ENCODE measurements at regions not wholly inside any gene's neighbourhood (a gene's known extent, or its start where the extent isn't known, plus 50 kb on each side); places are given as distances from the start of the nearest gene placed in this dataset.

- no peak for TF ChIP-seq SUZ12 (IDR thresholded peaks at IDR 0.05; ENCODE audit: extremely low read depth, insufficient read depth, insufficient read length)
- no peak for TF ChIP-seq ZNF274 (IDR thresholded peaks at IDR 0.05; ENCODE audit: low read depth, low read length)
- TF ChIP-seq YY1 (IDR thresholded peaks at IDR 0.05; ENCODE audit: insufficient read depth, insufficient read length) = no peak
- Histone ChIP-seq H3K9ac (ENCODE audit: insufficient read length, low read depth) (no peak overlapping the region), H3K36me3 (ENCODE audit: insufficient read depth, insufficient read length, low read length) (no peaks in the 10 kb centered on the region), H3K27me3 (ENCODE audit: insufficient read depth, insufficient read length) (no peaks in the 10 kb centered on the region), H3K4me3 (ENCODE audit: insufficient read length, low read depth) (no peak overlapping the region), H3K4me1 (ENCODE audit: insufficient read depth, insufficient read length) (no peaks in the 10 kb centered on the region), H3K9me3 (ENCODE audit: insufficient read depth, low read length) (peaks cover 27% of the 10 kb centered on the region; the same call in 1 of the 2 replicates)
- no peak for DNase-seq (ENCODE audit: low read depth, low spot score)
These were observed 118.0 kb upstream of the RAI14 start for GRCh38 chr5:34538026-34538672.

GRCh38 chr5:34539183-34539582, 116.9 kb upstream of the RAI14 start:
- Histone ChIP-seq H3K27me3 (ENCODE audit: insufficient read depth, insufficient read length) (no peaks in the 10 kb centered on the region), H3K36me3 (ENCODE audit: insufficient read depth, insufficient read length, low read length) (no peaks in the 10 kb centered on the region), H3K4me1 (ENCODE audit: insufficient read depth, insufficient read length) (no peaks in the 10 kb centered on the region), H3K9ac (ENCODE audit: insufficient read length, low read depth) (no peak overlapping the region), H3K9me3 (ENCODE audit: insufficient read depth, low read length) (peaks cover 38% of the 10 kb centered on the region; the same call in 1 of the 2 replicates), H3K4me3 (ENCODE audit: insufficient read length, low read depth) (no peak overlapping the region)
- no peak for DNase-seq (ENCODE audit: low read depth, low spot score)
- no peak for TF ChIP-seq YY1 (IDR thresholded peaks at IDR 0.05; ENCODE audit: insufficient read depth, insufficient read length)
- no peak for TF ChIP-seq ZNF274 (IDR thresholded peaks at IDR 0.05; ENCODE audit: low read depth, low read length)
- TF ChIP-seq SUZ12 (IDR thresholded peaks at IDR 0.05; ENCODE audit: extremely low read depth, insufficient read depth, insufficient read length) = no peak

- Histone ChIP-seq H3K27me3 (ENCODE audit: insufficient read depth, insufficient read length) (no peaks in the 10 kb centered on the region), H3K36me3 (ENCODE audit: insufficient read depth, insufficient read length, low read length) (no peaks in the 10 kb centered on the region), H3K9me3 (ENCODE audit: insufficient read depth, low read length) (peaks cover 57% of the 10 kb centered on the region; the same call in 1 of the 2 replicates), H3K9ac (ENCODE audit: insufficient read length, low read depth) (no peak overlapping the region), H3K4me1 (ENCODE audit: insufficient read depth, insufficient read length) (no peaks in the 10 kb centered on the region), H3K4me3 (ENCODE audit: insufficient read length, low read depth) (no peak overlapping the region)
- no peak for TF ChIP-seq SUZ12 (IDR thresholded peaks at IDR 0.05; ENCODE audit: extremely low read depth, insufficient read depth, insufficient read length)
- TF ChIP-seq ZNF274 (IDR thresholded peaks at IDR 0.05; ENCODE audit: low read depth, low read length) = no peak
- no peak for TF ChIP-seq YY1 (IDR thresholded peaks at IDR 0.05; ENCODE audit: insufficient read depth, insufficient read length)
- no peak for DNase-seq (ENCODE audit: low read depth, low spot score)
These were observed 115.1 kb upstream of the RAI14 start for GRCh38 chr5:34541067-34541466.

GRCh38 chr5:34542818-34543217, 113.3 kb upstream of the RAI14 start:
- TF ChIP-seq ZNF274 (IDR thresholded peaks at IDR 0.05; ENCODE audit: low read depth, low read length) = no peak
- no peak for DNase-seq (ENCODE audit: low read depth, low spot score)
- no peak overlapping the region for H3K9ac ChIP-seq (ENCODE audit: insufficient read length, low read depth)
- no peaks in the 10 kb centered on the region for H3K4me1 ChIP-seq (ENCODE audit: insufficient read depth, insufficient read length)
- H3K9me3 ChIP-seq (ENCODE audit: insufficient read depth, low read length) = peaks cover 68% of the 10 kb centered on the region
- H3K27me3 ChIP-seq (ENCODE audit: insufficient read depth, insufficient read length) = no peaks in the 10 kb centered on the region
- H3K36me3 ChIP-seq (ENCODE audit: insufficient read depth, insufficient read length, low read length) = no peaks in the 10 kb centered on the region
- H3K4me3 ChIP-seq (ENCODE audit: insufficient read length, low read depth) = no peak overlapping the region

GRCh38 chr5:34543687-34544086, 112.4 kb upstream of the RAI14 start:
- Histone ChIP-seq H3K9ac (ENCODE audit: insufficient read length, low read depth) (no peak overlapping the region), H3K27me3 (ENCODE audit: insufficient read depth, insufficient read length) (no peaks in the 10 kb centered on the region), H3K4me3 (ENCODE audit: insufficient read length, low read depth) (no peak overlapping the region), H3K36me3 (ENCODE audit: insufficient read depth, insufficient read length, low read length) (no peaks in the 10 kb centered on the region), H3K9me3 (ENCODE audit: insufficient read depth, low read length) (peaks cover 70% of the 10 kb centered on the region), H3K4me1 (ENCODE audit: insufficient read depth, insufficient read length) (no peaks in the 10 kb centered on the region)
- TF ChIP-seq ZNF274 (IDR thresholded peaks at IDR 0.05; ENCODE audit: low read depth, low read length) (no peak), YY1 (IDR thresholded peaks at IDR 0.05; ENCODE audit: insufficient read depth, insufficient read length) (no peak), SUZ12 (IDR thresholded peaks at IDR 0.05; ENCODE audit: extremely low read depth, insufficient read depth, insufficient read length) (no peak)
- no peak for DNase-seq (ENCODE audit: low read depth, low spot score)

- Histone ChIP-seq H3K36me3 (ENCODE audit: insufficient read depth, insufficient read length, low read length) (no peaks in the 10 kb centered on the region), H3K27me3 (ENCODE audit: insufficient read depth, insufficient read length) (no peaks in the 10 kb centered on the region), H3K9me3 (ENCODE audit: insufficient read depth, low read length) (peaks cover 72% of the 10 kb centered on the region), H3K4me1 (ENCODE audit: insufficient read depth, insufficient read length) (no peaks in the 10 kb centered on the region), H3K4me3 (ENCODE audit: insufficient read length, low read depth) (no peak overlapping the region), H3K9ac (ENCODE audit: insufficient read length, low read depth) (no peak overlapping the region)
- no peak for DNase-seq (ENCODE audit: low read depth, low spot score)
- no peak for TF ChIP-seq SUZ12 (IDR thresholded peaks at IDR 0.05; ENCODE audit: extremely low read depth, insufficient read depth, insufficient read length)
- TF ChIP-seq ZNF274 (IDR thresholded peaks at IDR 0.05; ENCODE audit: low read depth, low read length) = no peak
- TF ChIP-seq YY1 (IDR thresholded peaks at IDR 0.05; ENCODE audit: insufficient read depth, insufficient read length) = no peak
These were observed 111.7 kb upstream of the RAI14 start for GRCh38 chr5:34544403-34544802.

GRCh38 chr5:34545164-34545563, 111.0 kb upstream of the RAI14 start:
- Histone ChIP-seq H3K4me1 (ENCODE audit: insufficient read depth, insufficient read length) (no peaks in the 10 kb centered on the region), H3K4me3 (ENCODE audit: insufficient read length, low read depth) (no peak overlapping the region), H3K27me3 (ENCODE audit: insufficient read depth, insufficient read length) (no peaks in the 10 kb centered on the region), H3K9ac (ENCODE audit: insufficient read length, low read depth) (no peak overlapping the region), H3K9me3 (ENCODE audit: insufficient read depth, low read length) (peaks cover 72% of the 10 kb centered on the region), H3K36me3 (ENCODE audit: insufficient read depth, insufficient read length, low read length) (no peaks in the 10 kb centered on the region)
- DNase-seq (ENCODE audit: low read depth, low spot score) = no peak
- TF ChIP-seq YY1 (IDR thresholded peaks at IDR 0.05; ENCODE audit: insufficient read depth, insufficient read length) (no peak), ZNF274 (IDR thresholded peaks at IDR 0.05; ENCODE audit: low read depth, low read length) (no peak), SUZ12 (IDR thresholded peaks at IDR 0.05; ENCODE audit: extremely low read depth, insufficient read depth, insufficient read length) (no peak)

All from NT2/D1 (cell line).